ENCODE measurements at regions not wholly inside any gene's neighbourhood (a gene's known extent, or its start where the extent isn't known, plus 50 kb on each side); places are given as distances from the start of the nearest gene placed in this dataset.
"Not testable (repeated sequence)": the region's sequence is repeated elsewhere in the genome, so short reads cannot be mapped to it uniquely, and the experiment has no call there.

DNA sequence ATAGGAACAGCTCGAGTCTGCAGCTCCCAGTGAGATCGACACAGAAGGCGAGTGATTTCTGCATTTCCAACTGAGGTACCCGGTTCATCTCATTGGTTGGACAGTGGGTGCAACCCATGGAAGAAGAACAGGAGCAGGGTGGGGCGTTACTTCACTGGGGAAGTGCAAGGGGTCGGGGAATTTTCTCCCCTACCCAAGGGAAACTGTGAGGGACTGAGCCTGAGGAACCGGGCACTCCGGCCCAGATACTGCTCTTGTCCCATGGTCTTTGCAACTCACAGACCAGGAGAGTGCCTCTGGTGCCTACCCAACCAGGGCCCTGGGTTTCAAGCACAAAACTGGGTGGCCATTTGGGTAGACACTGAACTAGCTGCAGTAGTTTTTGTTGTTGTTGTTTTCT lies 307.1 kb downstream of the AMY1C start:
- Mint-ChIP-seq H3K9me3 (peaks cover 16% of the 10 kb centered on the region), H3K36me3 (ENCODE audit: insufficient read depth) (no peaks in the 10 kb centered on the region), H3K27me3 (no peaks in the 10 kb centered on the region), H3K27ac (ENCODE audit: low read depth) (no peak overlapping the region), H3K4me3 (no peak overlapping the region), H3K4me1 (no peaks in the 10 kb centered on the region)
- ATAC-seq (replicated peaks; ENCODE audit: extremely low read depth, poor library complexity, severe bottlenecking) (no peak), DNase-seq (ENCODE audit: low spot score in 2 of 2) (no peak)

GRCh38 chr1:104057219-104057898 lies 307.7 kb downstream of the AMY1C start:
- H3K4me3 Mint-ChIP-seq; H3K4me1 Mint-ChIP-seq; DNase-seq (ENCODE audit: low spot score in 2 of 2); H3K36me3 Mint-ChIP-seq (ENCODE audit: insufficient read depth); H3K27ac Mint-ChIP-seq (ENCODE audit: low read depth); H3K27me3 Mint-ChIP-seq; ATAC-seq (replicated peaks; ENCODE audit: extremely low read depth, poor library complexity, severe bottlenecking): not testable (repeated sequence)
- peaks cover 18% of the 10 kb centered on the region for H3K9me3 Mint-ChIP-seq

DNA sequence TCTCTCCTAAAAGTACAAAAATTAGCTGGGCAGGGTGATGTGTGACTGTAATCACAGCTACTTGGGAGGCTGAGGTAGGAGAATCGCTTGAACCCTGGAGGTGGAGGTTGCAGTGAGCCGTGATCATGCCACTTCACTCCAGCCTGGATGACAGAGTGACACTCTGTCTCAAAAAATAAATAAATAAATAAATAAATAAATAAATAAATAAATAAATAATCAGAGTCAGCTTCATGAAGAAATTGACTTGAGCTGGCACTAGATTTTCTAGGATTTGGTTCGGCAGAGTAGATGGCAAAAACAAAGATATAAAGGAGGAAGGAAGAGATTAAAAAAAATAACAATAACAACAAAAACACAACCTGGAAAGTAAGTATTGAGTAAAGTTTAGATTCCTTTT lies 311.9 kb downstream of the AMY1C start:
- not testable (repeated sequence) for H3K4me3 Mint-ChIP-seq; H3K27ac Mint-ChIP-seq (ENCODE audit: low read depth); ATAC-seq (replicated peaks; ENCODE audit: extremely low read depth, poor library complexity, severe bottlenecking); H3K36me3 Mint-ChIP-seq (ENCODE audit: insufficient read depth); DNase-seq (ENCODE audit: low spot score in 2 of 2); H3K27me3 Mint-ChIP-seq; H3K4me1 Mint-ChIP-seq
- peaks cover 18% of the 10 kb centered on the region for H3K9me3 Mint-ChIP-seq

- Mint-ChIP-seq H3K9me3 (peaks cover 18% of the 10 kb centered on the region), H3K27me3 (no peaks in the 10 kb centered on the region), H3K4me1 (no peaks in the 10 kb centered on the region), H3K27ac (ENCODE audit: low read depth) (no peak overlapping the region), H3K4me3 (no peak overlapping the region), H3K36me3 (ENCODE audit: insufficient read depth) (no peaks in the 10 kb centered on the region)
- ATAC-seq (replicated peaks; ENCODE audit: extremely low read depth, poor library complexity, severe bottlenecking): no peak
- no peak for DNase-seq (ENCODE audit: low spot score in 2 of 2)
Observed at GRCh38 chr1:104064399-104064798, 314.7 kb downstream of the AMY1C start.

DNA sequence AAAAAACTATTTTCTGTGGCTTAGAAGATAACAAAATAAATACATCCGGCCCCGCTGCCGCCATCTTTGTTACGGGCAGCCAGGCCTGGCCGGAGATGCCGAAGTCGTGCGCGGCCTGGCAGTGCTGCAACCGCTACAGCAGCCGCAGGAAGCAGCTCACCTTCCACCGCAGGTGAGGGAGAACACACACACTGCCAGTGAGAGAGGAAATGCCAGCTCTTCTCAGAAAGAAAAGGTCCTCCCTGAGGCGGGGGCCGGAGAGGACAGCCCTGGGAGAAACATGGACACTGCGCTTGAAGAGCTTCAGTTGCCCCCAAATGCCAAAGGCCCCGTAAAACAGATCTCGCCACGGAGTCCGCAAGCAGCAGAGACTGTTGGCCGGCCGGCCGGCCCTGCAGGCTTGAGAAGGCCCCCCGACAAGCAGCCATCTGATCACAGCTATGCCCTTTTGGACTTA lies 323.2 kb downstream of the AMY1C start:
- Mint-ChIP-seq H3K4me3 (no peak overlapping the region), H3K27ac (ENCODE audit: low read depth) (no peak overlapping the region)

DNA sequence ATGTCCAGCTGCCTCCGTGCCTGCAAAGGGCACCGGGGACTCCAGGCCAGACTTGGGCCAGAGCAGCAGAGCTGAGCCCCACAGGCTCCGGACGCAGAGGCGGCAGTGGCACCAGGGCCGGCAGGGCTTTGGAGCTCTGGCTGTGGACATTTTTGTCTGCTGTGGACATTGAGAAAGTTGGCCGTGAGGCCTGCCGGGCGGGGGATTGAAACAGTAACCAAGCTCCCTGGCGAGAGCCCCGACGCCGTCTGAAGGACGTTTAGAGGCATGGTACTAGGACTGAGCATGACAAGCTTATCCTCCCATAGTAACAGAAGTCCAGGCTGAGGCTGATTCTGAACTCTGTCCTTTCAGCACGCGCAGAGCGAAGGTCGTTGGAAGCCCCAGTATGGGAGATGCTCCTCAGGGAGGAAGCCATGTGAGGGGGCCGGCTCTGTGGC lies 323.8 kb downstream of the AMY1C start:
- Mint-ChIP-seq H3K4me1 (no peaks in the 10 kb centered on the region), H3K36me3 (ENCODE audit: insufficient read depth) (no peaks in the 10 kb centered on the region), H3K9me3 (peaks cover 17% of the 10 kb centered on the region), H3K27ac (ENCODE audit: low read depth) (no peak overlapping the region), H3K4me3 (no peak overlapping the region), H3K27me3 (no peaks in the 10 kb centered on the region)
- no peak for DNase-seq (ENCODE audit: low spot score in 2 of 2)
- ATAC-seq (replicated peaks; ENCODE audit: extremely low read depth, poor library complexity, severe bottlenecking): no peak

More for the DNA sequence above, 323.2 kb downstream of the AMY1C start:
- no peaks in the 10 kb centered on the region for H3K27me3 Mint-ChIP-seq
- ATAC-seq (replicated peaks; ENCODE audit: extremely low read depth, poor library complexity, severe bottlenecking): no peak
- no peaks in the 10 kb centered on the region for H3K36me3 Mint-ChIP-seq (ENCODE audit: insufficient read depth)
- H3K9me3 Mint-ChIP-seq: peaks cover 17% of the 10 kb centered on the region
- DNase-seq (ENCODE audit: low spot score in 2 of 2): no peak
- H3K4me1 Mint-ChIP-seq: no peaks in the 10 kb centered on the region

- Mint-ChIP-seq H3K27ac (ENCODE audit: low read depth) (no peak overlapping the region), H3K4me3 (no peak overlapping the region), H3K36me3 (ENCODE audit: insufficient read depth) (no peaks in the 10 kb centered on the region), H3K4me1 (no peaks in the 10 kb centered on the region), H3K9me3 (peaks cover 12% of the 10 kb centered on the region), H3K27me3 (no peaks in the 10 kb centered on the region)
- DNase-seq (ENCODE audit: low spot score in 2 of 2) (no peak), ATAC-seq (replicated peaks; ENCODE audit: extremely low read depth, poor library complexity, severe bottlenecking) (no peak)
Observed at GRCh38 chr1:104082221-104082620, 332.5 kb downstream of the AMY1C start.

- Mint-ChIP-seq H3K27ac (ENCODE audit: low read depth) (no peak overlapping the region), H3K4me1 (no peaks in the 10 kb centered on the region), H3K9me3 (peaks cover 12% of the 10 kb centered on the region), H3K4me3 (no peak overlapping the region), H3K27me3 (no peaks in the 10 kb centered on the region), H3K36me3 (ENCODE audit: insufficient read depth) (no peaks in the 10 kb centered on the region)
- ATAC-seq (replicated peaks; ENCODE audit: extremely low read depth, poor library complexity, severe bottlenecking): no peak
- no peak for DNase-seq (ENCODE audit: low spot score in 2 of 2)
Observed at GRCh38 chr1:104084380-104084779, 334.7 kb downstream of the AMY1C start.

DNA sequence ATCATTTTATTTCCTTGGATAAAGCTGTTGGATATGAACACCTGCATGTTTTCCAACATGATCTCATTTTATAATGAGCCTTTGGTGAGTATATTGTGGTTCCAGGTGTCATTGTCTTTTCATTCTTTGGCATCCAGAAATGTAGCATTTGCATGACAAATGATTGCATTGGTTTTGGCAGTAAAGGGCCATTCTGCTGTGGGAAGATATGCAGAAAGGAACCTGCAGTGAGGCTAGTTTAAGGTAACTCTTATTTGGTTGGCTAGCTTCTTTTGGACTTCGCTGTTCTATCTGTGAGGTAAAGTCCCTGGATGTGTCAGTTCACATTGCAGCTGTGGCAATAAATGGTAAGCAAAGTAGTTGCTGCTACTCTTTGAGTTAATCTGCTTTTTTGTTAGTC lies 343.0 kb downstream of the AMY1C start:
- H3K9me3 Mint-ChIP-seq: peaks cover 32% of the 10 kb centered on the region
- DNase-seq (ENCODE audit: low spot score in 2 of 2) (no peak), ATAC-seq (replicated peaks; ENCODE audit: extremely low read depth, poor library complexity, severe bottlenecking) (no peak)
- no peaks in the 10 kb centered on the region for H3K4me1 Mint-ChIP-seq
- H3K36me3 Mint-ChIP-seq (ENCODE audit: insufficient read depth): no peaks in the 10 kb centered on the region
- no peak overlapping the region for H3K27ac Mint-ChIP-seq (ENCODE audit: low read depth)
- H3K4me3 Mint-ChIP-seq: no peak overlapping the region
- no peaks in the 10 kb centered on the region for H3K27me3 Mint-ChIP-seq

- Mint-ChIP-seq H3K9me3 (peaks cover 21% of the 10 kb centered on the region), H3K4me1 (no peaks in the 10 kb centered on the region), H3K27ac (ENCODE audit: low read depth) (no peak overlapping the region), H3K27me3 (no peaks in the 10 kb centered on the region), H3K36me3 (ENCODE audit: insufficient read depth) (no peaks in the 10 kb centered on the region), H3K4me3 (no peak overlapping the region)
- no peak for DNase-seq (ENCODE audit: low spot score in 2 of 2)
- ATAC-seq (replicated peaks; ENCODE audit: extremely low read depth, poor library complexity, severe bottlenecking): no peak
Observed at GRCh38 chr1:104098837-104099236, 349.1 kb downstream of the AMY1C start.

DNA sequence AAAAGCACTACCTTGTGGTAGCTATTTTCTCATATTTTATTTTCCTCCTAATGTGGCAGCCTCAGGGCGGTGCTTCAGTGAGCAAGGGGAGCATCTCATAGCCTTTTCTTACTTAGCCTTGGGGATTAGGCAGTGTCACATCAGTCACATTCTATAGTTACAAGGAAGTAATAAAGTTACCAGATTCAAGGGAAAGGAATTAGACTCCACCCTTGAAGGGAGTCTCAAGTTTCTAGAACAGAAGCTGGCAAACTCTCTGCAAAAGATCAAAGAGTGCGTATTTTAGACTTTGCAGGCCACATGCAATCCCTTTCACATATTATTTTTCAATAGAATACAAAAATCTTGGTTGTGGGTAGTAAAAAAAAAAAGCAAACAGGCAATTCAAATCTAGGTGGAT lies 350.4 kb downstream of the AMY1C start:
- Mint-ChIP-seq H3K4me1 (no peaks in the 10 kb centered on the region), H3K36me3 (ENCODE audit: insufficient read depth) (no peaks in the 10 kb centered on the region), H3K27ac (ENCODE audit: low read depth) (no peak overlapping the region), H3K9me3 (peaks cover 15% of the 10 kb centered on the region), H3K4me3 (no peak overlapping the region), H3K27me3 (no peaks in the 10 kb centered on the region)
- ATAC-seq (replicated peaks; ENCODE audit: extremely low read depth, poor library complexity, severe bottlenecking) (no peak), DNase-seq (ENCODE audit: low spot score in 2 of 2) (no peak)

DNA sequence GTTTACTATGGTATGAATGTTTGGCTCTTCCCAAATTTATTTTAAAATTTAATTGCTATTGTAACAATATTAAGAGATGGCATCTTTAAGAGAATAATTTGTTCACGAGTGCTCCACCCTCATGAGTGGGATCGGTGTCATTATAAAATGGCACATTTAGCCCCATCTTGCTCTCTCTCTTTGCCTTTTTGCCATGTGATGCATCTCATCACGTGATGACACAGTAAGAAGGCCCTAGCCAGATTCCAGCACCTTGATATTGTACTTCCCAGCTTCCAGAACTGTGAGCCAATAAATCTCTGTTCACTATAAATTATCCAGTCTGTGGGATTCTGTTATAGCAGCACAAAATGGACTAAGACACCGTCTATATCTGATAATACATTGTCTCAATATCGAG lies 355.8 kb downstream of the AMY1C start:
- Mint-ChIP-seq H3K4me3 (no peak overlapping the region), H3K4me1 (no peaks in the 10 kb centered on the region), H3K36me3 (ENCODE audit: insufficient read depth) (no peaks in the 10 kb centered on the region), H3K9me3 (peaks cover 11% of the 10 kb centered on the region), H3K27me3 (no peaks in the 10 kb centered on the region), H3K27ac (ENCODE audit: low read depth) (no peak overlapping the region)
- ATAC-seq (replicated peaks; ENCODE audit: extremely low read depth, poor library complexity, severe bottlenecking): no peak
- DNase-seq (ENCODE audit: low spot score in 2 of 2): no peak

DNA sequence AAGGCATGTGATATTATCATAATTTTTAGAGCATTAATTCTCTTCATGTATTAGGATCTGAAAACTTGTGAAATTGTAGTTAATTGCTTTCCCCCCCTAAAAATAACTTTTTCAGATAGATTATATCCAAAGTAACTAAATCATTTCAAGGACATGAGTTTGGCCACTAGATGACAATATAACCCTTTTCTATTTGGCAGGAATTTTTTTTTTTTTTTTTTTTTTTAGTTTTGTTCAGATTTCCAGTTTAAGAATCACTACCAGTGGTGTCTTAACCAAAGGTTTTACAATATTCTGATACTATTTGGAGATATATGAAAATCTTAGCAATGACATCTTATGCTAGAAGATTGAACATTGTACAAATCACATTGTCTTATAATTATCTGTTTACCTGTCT lies 370.8 kb downstream of the AMY1C start:
- Mint-ChIP-seq H3K4me3 (no peak overlapping the region), H3K27me3 (no peaks in the 10 kb centered on the region), H3K36me3 (ENCODE audit: insufficient read depth) (no peaks in the 10 kb centered on the region), H3K9me3 (peaks cover 12% of the 10 kb centered on the region), H3K4me1 (no peaks in the 10 kb centered on the region), H3K27ac (ENCODE audit: low read depth) (no peak overlapping the region)
- no peak for DNase-seq (ENCODE audit: low spot score in 2 of 2)
- no peak for ATAC-seq (replicated peaks; ENCODE audit: extremely low read depth, poor library complexity, severe bottlenecking)

All from central memory CD8-positive, alpha-beta T cell (primary cell).